Esophagus squamous epithelium (tissue), 5 donors: ENCODE measurements at regions not wholly inside any gene's neighbourhood (a gene's known extent, or its start where the extent isn't known, plus 50 kb on each side); places are given as distances from the start of the nearest gene placed in this dataset.

Experiments used
- DNase-seq: peaks from one replicate; lab custom pipeline; 2025; lab: John Stamatoyannopoulos, UW
- H3K27ac ChIP-seq, 4 donors: fragments of 200-600 bp; sonication (generic); one replicate each; pipeline ENCODE4 v1.5.1; 2016 to 2019; ENCODE audit warnings: mild to moderate bottlenecking in 1 of 4
- H3K27me3 ChIP-seq, 4 donors: fragments of 200-600 bp; sonication (generic); 1 replicate in 3 of 4; 2 replicates in 1 of 4; pipeline versions ENCODE4 v1.5.1 to v1.6.0; 2017 to 2021; ENCODE audit warnings: antibody characterized with exemption in 1 of 4
- H3K36me3 ChIP-seq, 3 donors: fragments of 200-600 bp; sonication (generic); one replicate each; pipeline ENCODE4 v1.5.1; 2016 to 2019
- H3K4me1 ChIP-seq, 3 donors: fragments of 200-600 bp; sonication (generic); one replicate each; pipeline ENCODE4 v1.5.1; 2017 to 2019
- H3K4me3 ChIP-seq, 4 donors: fragments of 200-600 bp; sonication (generic); 1 replicate in 3 of 4; 2 replicates in 1 of 4; pipeline ENCODE4 v1.5.1; 2016 to 2019; ENCODE audit warnings: mild to moderate bottlenecking in 2 of 4, moderate library complexity in 1 of 4
- H3K9me3 ChIP-seq, 3 donors: fragments of 200-600 bp; sonication (generic); one replicate each; pipeline ENCODE4 v1.5.1; 2016 to 2019
- CTCF ChIP-seq, 6 experiments: fragments of 450-650 bp in 4 of 6; fragments of 200-600 bp in 2 of 6; sonication (generic) in 2 of 6; IDR thresholded peaks; one replicate each; pipeline ENCODE4 v1.5.1; 2016 to 2019; ENCODE audit warnings: antibody characterized with exemption in 6 of 6, mild to moderate bottlenecking in 4 of 6, moderate library complexity in 4 of 6
- POLR2A ChIP-seq, 4 donors: fragments of 450-650 bp; IDR thresholded peaks; one replicate each; pipeline ENCODE4 v1.6.1; 2017; ENCODE audit warnings: antibody characterized with exemption in 4 of 4, mild to moderate bottlenecking in 4 of 4, moderate library complexity in 3 of 4
- WGBS, 2 donors: methylation state at CpG; one replicate each; pipeline ENCODE4 v1.1.5; 2018; 5-methylcytosine and 5-hydroxymethylcytosine counted together
- intact Hi-C: fragments of 100-400 bp; cut with DNase I; formaldehyde crosslinking; loops from one replicate; pipeline ENCODE4 v1.15.0; 2022
- donor health status: DM: yes; HTN: yes; CAD: no.

GRCh38 chr1:177392336-177392735 is 221.6 kb downstream of the BRINP2 start:
- 65 to 72% methylated on average over 2 to 3 of the region's 3 CpGs for WGBS, 2 donors
- TF ChIP-seq POLR2A (IDR thresholded peaks at IDR 0.05) (no peak), CTCF (IDR thresholded peaks at IDR 0.05) (no peak)
- Histone ChIP-seq H3K4me1 (no peaks in the 10 kb centered on the region), H3K4me3 (no peak overlapping the region), H3K27me3 (peaks cover 0 to 3% (median 0%) of the 10 kb centered on the region in 4 donors), H3K27ac (no peak overlapping the region), H3K36me3 (no peaks in the 10 kb centered on the region), H3K9me3 (no peaks in the 10 kb centered on the region)
- intact Hi-C loops: no loop called here
- DNase-seq: no peak

- Histone ChIP-seq H3K27me3 (peaks cover 0 to 6% (median 0%) of the 10 kb centered on the region in 4 donors), H3K4me1 (no peaks in the 10 kb centered on the region), H3K36me3 (no peaks in the 10 kb centered on the region), H3K4me3 (no peak overlapping the region), H3K9me3 (no peaks in the 10 kb centered on the region), H3K27ac (no peak overlapping the region)
- intact Hi-C loops: no loop called here
- no peak for DNase-seq
- no peak for TF ChIP-seq CTCF (IDR thresholded peaks at IDR 0.05)
- no peak for TF ChIP-seq POLR2A (IDR thresholded peaks at IDR 0.05)
- 41 to 54% methylated on average over 5 of the region's 5 CpGs for WGBS, 2 donors
These were observed 215.3 kb downstream of the BRINP2 start for GRCh38 chr1:177385760-177386698.

- H3K27ac ChIP-seq: no peak overlapping the region
- no peak overlapping the region for H3K4me3 ChIP-seq
- H3K27me3 ChIP-seq: peaks cover 0 to 6% (median 0%) of the 10 kb centered on the region in 4 donors
- H3K4me1 ChIP-seq: no peaks in the 10 kb centered on the region
- intact Hi-C loops: no loop called here
- H3K9me3 ChIP-seq: no peaks in the 10 kb centered on the region
- no peak for DNase-seq
- no peak for TF ChIP-seq POLR2A (IDR thresholded peaks at IDR 0.05)
- TF ChIP-seq CTCF (IDR thresholded peaks at IDR 0.05): no peak
- 40% methylated on average over 2 of the region's 3 CpGs; no CpG with 5 or more reads in 1 of the 2 donors for WGBS, 2 donors
- H3K36me3 ChIP-seq: no peaks in the 10 kb centered on the region
These were observed 213.7 kb downstream of the BRINP2 start for GRCh38 chr1:177384461-177384860.

GRCh38 chr1:177383715-177384114 is 213.0 kb downstream of the BRINP2 start:
- Histone ChIP-seq H3K36me3 (no peaks in the 10 kb centered on the region), H3K27ac (no peak overlapping the region), H3K27me3 (peaks cover 0 to 6% (median 0%) of the 10 kb centered on the region in 4 donors), H3K9me3 (no peaks in the 10 kb centered on the region), H3K4me3 (no peak overlapping the region), H3K4me1 (no peaks in the 10 kb centered on the region)
- intact Hi-C loops: no loop called here
- 56 to 69% methylated on average over 1 of the region's 1 CpG for WGBS, 2 donors
- no peak for DNase-seq
- no peak for TF ChIP-seq POLR2A (IDR thresholded peaks at IDR 0.05)
- no peak for TF ChIP-seq CTCF (IDR thresholded peaks at IDR 0.05)

- TF ChIP-seq POLR2A (IDR thresholded peaks at IDR 0.05) (no peak), CTCF (IDR thresholded peaks at IDR 0.05) (no peak)
- H3K27ac ChIP-seq: no peak overlapping the region
- no peaks in the 10 kb centered on the region for H3K4me1 ChIP-seq
- DNase-seq: no peak
- no peaks in the 10 kb centered on the region for H3K27me3 ChIP-seq
- H3K36me3 ChIP-seq: no peaks in the 10 kb centered on the region
- H3K4me3 ChIP-seq: no peak overlapping the region
- intact Hi-C loops: no loop called here
- H3K9me3 ChIP-seq: no peaks in the 10 kb centered on the region
- 60 to 79% methylated on average over 2 of the region's 2 CpGs for WGBS, 2 donors
These were observed 207.1 kb downstream of the BRINP2 start for GRCh38 chr1:177377866-177378265.
